ENCODE measurements at regions not wholly inside any gene's neighbourhood (a gene's known extent, or its start where the extent isn't known, plus 50 kb on each side); places are given as distances from the start of the nearest gene placed in this dataset.

DNA sequence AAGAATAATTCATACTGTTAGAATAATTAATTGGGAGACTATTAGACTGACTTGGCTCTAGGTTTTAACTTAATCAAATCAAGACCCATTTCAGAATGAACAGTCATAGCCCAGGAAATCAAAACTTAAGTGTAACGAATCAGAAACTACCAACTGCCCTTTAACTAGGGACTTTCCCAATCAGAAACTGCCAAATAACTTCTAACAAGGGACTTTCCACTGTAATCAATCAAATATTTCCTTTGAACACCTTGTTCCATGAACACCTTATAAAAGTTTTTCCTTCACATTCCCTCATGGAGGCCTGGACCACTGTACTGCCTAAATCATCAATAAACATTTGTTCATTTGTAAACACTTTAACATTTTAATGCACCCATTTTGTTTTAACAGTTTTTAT, 1054.7 kb upstream of the TMPRSS15 start:
- H3K79me2 ChIP-seq (ENCODE audit: control insufficient read depth, insufficient read depth, low read length): no peaks in the 10 kb centered on the region
- no peak overlapping the region for H3K4me2 ChIP-seq (ENCODE audit: insufficient read depth, low read length)
- no peak for DNase-seq (ENCODE audit: low read depth, low spot score)
- H3K27me3 ChIP-seq (ENCODE audit: control insufficient read depth in 2 of 2, insufficient read depth in 2 of 2, low read length in 2 of 2): no peaks in the 10 kb centered on the region
- H3K9ac ChIP-seq (replicated peaks; ENCODE audit: extremely low read depth, insufficient read depth, low read length): no peak overlapping the region
- intact Hi-C loops (cut with micrococcal nuclease) (no loop called here), dilution Hi-C loops (cut with MboI; ENCODE audit: extremely low pct_ligation_motif_present, low sequenced_read_pairs) (no loop called here)
- no peaks in the 10 kb centered on the region for H4K20me1 ChIP-seq (replicated peaks; ENCODE audit: control insufficient read depth, extremely low read depth, insufficient read depth, low read length)
- no peaks in the 10 kb centered on the region for H3K4me1 ChIP-seq (ENCODE audit: control insufficient read depth, extremely low read depth, insufficient read depth, low read length)
- ChIA-PET POLR2A (no interaction called here), CTCF (no interaction called here)
- BruUV-seq (replicated peaks): no TSS peak
- no peak overlapping the region for H3K4me3 ChIP-seq (replicated peaks in 1 of 3; ENCODE audit: insufficient read depth in 1 of 3, low read depth in 1 of 3, low read length in 3 of 3)
- no peaks in the 10 kb centered on the region for H3K9me1 ChIP-seq (replicated peaks; ENCODE audit: control insufficient read depth, extremely low read depth, insufficient read depth, low read length)
- no peak overlapping the region for H3K27ac ChIP-seq (ENCODE audit: insufficient read depth, low read depth, low read length)
- no peak for FAIRE-seq
- TF ChIP-seq CTCF (IDR thresholded peaks at IDR 0.05; ENCODE audit: extremely low read depth in 1 of 2, insufficient read depth in 1 of 2, low read depth in 1 of 2, low read length in 2 of 2): no peak
- TF ChIP-seq POLR2AphosphoS5 (IDR thresholded peaks at IDR 0.05; ENCODE audit: insufficient read depth, low read depth, low read length): no peak
- no peak for TF ChIP-seq JUN (IDR thresholded peaks at IDR 0.05; ENCODE audit: borderline replicate concordance, insufficient read depth, insufficient read length, low read depth)
- no peak for TF ChIP-seq FOS (IDR thresholded peaks at IDR 0.05; ENCODE audit: borderline replicate concordance, insufficient read depth, low read length)
- no peak for TF ChIP-seq MYC (IDR thresholded peaks at IDR 0.05; ENCODE audit: low read depth, low read length)
- TF ChIP-seq GATA2 (IDR thresholded peaks at IDR 0.05; ENCODE audit: insufficient read depth, insufficient read length, low read depth, low read length): no peak
- TF ChIP-seq, protein P1, sequence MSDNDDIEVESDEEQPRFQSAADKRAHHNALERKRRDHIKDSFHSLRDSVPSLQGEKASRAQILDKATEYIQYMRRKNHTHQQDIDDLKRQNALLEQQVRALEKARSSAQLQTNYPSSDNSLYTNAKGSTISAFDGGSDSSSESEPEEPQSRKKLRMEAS (IDR thresholded peaks at IDR 0.05; ENCODE audit: insufficient read depth, insufficient read length): no peak
- TF ChIP-seq EZH2 (IDR thresholded peaks at IDR 0.05; ENCODE audit: borderline replicate concordance, low read depth, low read length, severe bottlenecking): no peak
- TF ChIP-seq POLR2A (IDR thresholded peaks at IDR 0.05; ENCODE audit: low read depth, low read length): no peak
- no peak overlapping the region for H2AFZ ChIP-seq (ENCODE audit: low read depth, low read length)
- H3K9me3 ChIP-seq (replicated peaks; ENCODE audit: control insufficient read depth, insufficient read depth, low read length): no peaks in the 10 kb centered on the region
- H3K36me3 ChIP-seq (ENCODE audit: control insufficient read depth in 2 of 2, extremely low read depth in 1 of 2, insufficient read depth in 2 of 2, low read length in 2 of 2): no peaks in the 10 kb centered on the region

Data from endothelial cell of umbilical vein (primary cell).